GM04503 (cell line): ENCODE measurements at regions not wholly inside any gene's neighbourhood (a gene's known extent, or its start where the extent isn't known, plus 50 kb on each side); places are given as distances from the start of the nearest gene placed in this dataset.

ENCODE experiments used
- DNase-seq: peaks from one replicate; pipeline ENCODE4 v3.0.0-alpha.2; 2012; ENCODE audit warnings: low read depth

DNA sequence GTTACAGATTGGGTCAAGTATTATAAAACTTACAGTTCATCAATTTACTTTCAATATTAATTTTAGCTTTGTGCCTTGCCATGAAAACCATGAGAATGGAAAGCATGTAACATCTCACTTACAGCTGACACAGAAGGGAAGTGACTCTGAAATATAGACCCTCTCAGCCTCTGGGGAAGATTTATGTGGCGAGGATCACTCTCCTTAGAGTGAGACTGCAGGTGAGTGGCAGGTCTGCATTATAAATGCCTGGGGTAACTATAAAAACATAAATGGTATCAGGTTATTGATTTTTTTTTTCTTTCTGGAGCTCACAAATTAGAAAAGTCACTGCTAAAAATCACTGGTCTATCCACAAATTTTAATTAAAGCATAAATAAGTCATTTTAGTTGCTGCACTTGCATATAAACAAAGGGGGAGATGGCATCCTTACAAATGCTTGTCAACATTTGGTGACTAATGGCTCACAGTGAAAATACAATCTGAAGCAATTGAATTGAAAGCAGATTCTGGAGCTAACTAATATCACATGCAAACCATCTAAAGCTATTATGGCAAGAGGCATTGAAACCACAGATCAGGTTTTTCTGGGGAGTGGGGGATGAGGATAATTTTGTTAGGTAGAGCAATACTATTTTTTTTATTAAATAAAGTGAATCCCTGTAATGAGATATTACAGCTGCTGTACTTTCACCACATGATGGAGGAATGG, 200.9 kb downstream of the TM2D1 start:
- no peak for DNase-seq

DNA sequence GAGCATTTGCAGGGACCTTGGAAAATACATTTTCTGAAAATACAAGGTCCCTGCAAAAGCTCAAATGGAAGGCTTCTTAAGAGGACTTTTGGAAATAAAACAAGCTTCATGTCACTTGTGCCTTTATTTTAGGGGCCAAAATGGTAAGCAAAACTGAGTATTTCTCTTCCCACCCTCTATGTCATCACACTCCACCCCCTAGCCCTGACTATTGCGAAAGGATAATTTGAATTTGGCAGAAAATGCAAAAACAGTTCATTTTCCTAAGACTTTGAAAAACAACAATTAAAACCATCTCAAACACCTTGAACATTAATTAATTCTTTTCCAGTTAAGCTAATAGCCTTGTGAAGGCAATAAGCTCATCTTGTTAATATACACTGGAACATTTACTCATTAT, 201.7 kb downstream of the TM2D1 start:
- no peak for DNase-seq

GRCh38 chr1:61520401-61520800, 204.5 kb downstream of the TM2D1 start:
- no peak for DNase-seq

- DNase-seq: no peak
Measured at GRCh38 chr1:61519631-61520030, 205.3 kb downstream of the TM2D1 start.

- DNase-seq: no peak
Measured at GRCh38 chr1:61518670-61519400, 206.1 kb downstream of the TM2D1 start.

- no peak for DNase-seq
Measured at GRCh38 chr1:61517345-61517744, 207.6 kb downstream of the TM2D1 start.

DNA sequence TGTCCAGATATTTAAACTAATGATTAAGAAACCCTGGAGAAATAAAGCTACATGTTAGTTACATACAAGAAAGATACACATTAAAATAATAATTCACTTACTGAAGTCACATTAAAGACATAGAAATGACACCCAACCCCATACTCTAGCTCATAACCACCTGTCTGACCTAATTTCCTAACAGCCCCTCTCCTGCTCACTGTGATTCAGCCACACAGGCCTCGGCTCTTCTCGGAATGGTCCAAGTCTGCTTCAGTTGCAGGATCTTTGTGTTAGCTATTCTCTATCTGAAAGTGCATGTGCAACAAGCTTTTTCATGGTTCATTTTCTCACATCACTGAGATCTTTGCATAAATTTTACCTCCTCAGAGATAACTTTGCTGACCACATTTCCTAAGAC, 209.8 kb downstream of the TM2D1 start:
- DNase-seq: no peak
